ENCODE measurements at regions not wholly inside any gene's neighbourhood (a gene's known extent, or its start where the extent isn't known, plus 50 kb on each side); places are given as distances from the start of the nearest gene placed in this dataset.

GRCh38 chr12:24741216-24741615 is 207.7 kb downstream of the BCAT1 start:
- H4K8ac ChIP-seq (ENCODE audit: low read depth in 2 of 2, low read length in 2 of 2) = no peak overlapping the region
- H4K91ac ChIP-seq (ENCODE audit: insufficient read depth, low read depth, low read length) = no peak overlapping the region
- in situ Hi-C loops (cut with MboI; ENCODE audit: low sequenced_read_pairs) = no loop called here
- H3K27me3 ChIP-seq (ENCODE audit: control insufficient read depth, insufficient read depth, low read length) = no peaks in the 10 kb centered on the region
- no peaks in the 10 kb centered on the region for H4K20me1 ChIP-seq (ENCODE audit: insufficient read depth, low read length)
- intact Hi-C loops (cut with micrococcal nuclease) = no loop called here
- H3K14ac ChIP-seq (replicated peaks; ENCODE audit: low read depth, low read length) = no peak overlapping the region
- ChIA-PET CTCF (no interaction called here), POLR2A (ENCODE audit: unreplicated experiment) (no interaction called here)
- H3K79me1 ChIP-seq (ENCODE audit: low read depth in 1 of 2, low read length in 2 of 2) = no peaks in the 10 kb centered on the region
- WGBS, 2 experiments (ENCODE audit: extremely low coverage in 2 of 2, insufficient read length in 1 of 2) = 92% methylated on average over 4 of the region's 9 CpGs; no CpG with 5 or more reads in 1 of the 2 experiments
- no peak overlapping the region for H2BK5ac ChIP-seq (ENCODE audit: low read depth, low read length, poor library complexity, severe bottlenecking)
- no peak overlapping the region for H3K27ac ChIP-seq (ENCODE audit: insufficient read depth, low read length)
- TF ChIP-seq POLR2A (IDR thresholded peaks at IDR 0.05; ENCODE audit: low read depth, low read length) = no peak
- TF ChIP-seq RFX5 (IDR thresholded peaks at IDR 0.05; ENCODE audit: low read depth, low read length) = no peak
- TF ChIP-seq MXI1 (IDR thresholded peaks at IDR 0.05; ENCODE audit: borderline replicate concordance, low read depth, low read length) = no peak
- no peak for TF ChIP-seq MAFK (IDR thresholded peaks at IDR 0.05; ENCODE audit: low read depth, low read length)
- no peak for TF ChIP-seq CTCF (conservative IDR thresholded peaks at IDR 0.05; ENCODE audit: low read depth, low read length)
- TF ChIP-seq FOS (IDR thresholded peaks at IDR 0.05; ENCODE audit: low read depth, low read length) = no peak
- no peak for TF ChIP-seq NFE2L2 (IDR thresholded peaks at IDR 0.05; ENCODE audit: low read depth, low read length)
- TF ChIP-seq CHD1 (IDR thresholded peaks at IDR 0.05; ENCODE audit: low read depth, low read length) = no peak
- no peak overlapping the region for H3K4me2 ChIP-seq (ENCODE audit: low read depth, low read length)
- H2AFZ ChIP-seq (replicated peaks; ENCODE audit: low read length, poor library complexity) = no peak overlapping the region
- H2AK5ac ChIP-seq (ENCODE audit: low read depth, low read length) = no peak overlapping the region
- no peak overlapping the region for H3K4ac ChIP-seq (ENCODE audit: low read depth, low read length)
- H3K4me3 ChIP-seq (ENCODE audit: insufficient read depth, low read depth, low read length) = no peak overlapping the region
- H3K56ac ChIP-seq (ENCODE audit: extremely low read depth, insufficient read depth, low read length) = no peak overlapping the region
- H3K18ac ChIP-seq (ENCODE audit: low read depth, low read length) = no peak overlapping the region
- no peak overlapping the region for H2BK15ac ChIP-seq (ENCODE audit: low read depth, low read length)
- H3K36me3 ChIP-seq (ENCODE audit: control insufficient read depth, insufficient read depth, low read length) = no peaks in the 10 kb centered on the region
- DNase-seq (no peak), ATAC-seq (ENCODE audit: low read depth) (no peak)
- no TSS peak for BruUV-seq (replicated peaks)
- H3K23ac ChIP-seq (ENCODE audit: low read depth, low read length) = no peak overlapping the region
- no peak overlapping the region for H2BK20ac ChIP-seq (ENCODE audit: low read depth, low read length)
- no peak overlapping the region for H2BK120ac ChIP-seq (ENCODE audit: low read depth, low read length)
- H2AK9ac ChIP-seq (replicated peaks; ENCODE audit: low read depth, low read length, poor library complexity) = no peak overlapping the region
- no peak overlapping the region for H3K9ac ChIP-seq (ENCODE audit: low read depth, low read length)
- no peaks in the 10 kb centered on the region; the same call in 1 of the 2 replicates for H3K4me1 ChIP-seq (ENCODE audit: control insufficient read depth, insufficient read depth, low read length)
- H3K9me3 ChIP-seq (ENCODE audit: control insufficient read depth, insufficient read depth, low read length) = no peaks in the 10 kb centered on the region
- no peak overlapping the region for H4K5ac ChIP-seq (ENCODE audit: low read depth, low read length)
- dilution Hi-C loops (cut with HindIII; ENCODE audit: low sequenced_read_pairs, unreplicated experiment) = no loop called here
- no peaks in the 10 kb centered on the region for H3K9me1 ChIP-seq (ENCODE audit: insufficient read depth, low read length)

Data from IMR-90 (cell line).